ENCODE measurements at regions not wholly inside any gene's neighbourhood (a gene's known extent, or its start where the extent isn't known, plus 50 kb on each side); places are given as distances from the start of the nearest gene placed in this dataset.

- H3K27me3 ChIP-seq, result no peaks in the 10 kb centered on the region
- H3K9me3 ChIP-seq, result no peaks in the 10 kb centered on the region
- ATAC-seq, result no peak
- no peak overlapping the region for H3K27ac ChIP-seq
- no peaks in the 10 kb centered on the region for H3K4me1 ChIP-seq
- no peak for FAIRE-seq
- H3K4me3 ChIP-seq, result no peak overlapping the region
- 64 to 74% methylated on average over 4 of the region's 4 CpGs for WGBS, 2 donors
- H3K36me3 ChIP-seq, result no peaks in the 10 kb centered on the region
- TF ChIP-seq, protein P1, sequence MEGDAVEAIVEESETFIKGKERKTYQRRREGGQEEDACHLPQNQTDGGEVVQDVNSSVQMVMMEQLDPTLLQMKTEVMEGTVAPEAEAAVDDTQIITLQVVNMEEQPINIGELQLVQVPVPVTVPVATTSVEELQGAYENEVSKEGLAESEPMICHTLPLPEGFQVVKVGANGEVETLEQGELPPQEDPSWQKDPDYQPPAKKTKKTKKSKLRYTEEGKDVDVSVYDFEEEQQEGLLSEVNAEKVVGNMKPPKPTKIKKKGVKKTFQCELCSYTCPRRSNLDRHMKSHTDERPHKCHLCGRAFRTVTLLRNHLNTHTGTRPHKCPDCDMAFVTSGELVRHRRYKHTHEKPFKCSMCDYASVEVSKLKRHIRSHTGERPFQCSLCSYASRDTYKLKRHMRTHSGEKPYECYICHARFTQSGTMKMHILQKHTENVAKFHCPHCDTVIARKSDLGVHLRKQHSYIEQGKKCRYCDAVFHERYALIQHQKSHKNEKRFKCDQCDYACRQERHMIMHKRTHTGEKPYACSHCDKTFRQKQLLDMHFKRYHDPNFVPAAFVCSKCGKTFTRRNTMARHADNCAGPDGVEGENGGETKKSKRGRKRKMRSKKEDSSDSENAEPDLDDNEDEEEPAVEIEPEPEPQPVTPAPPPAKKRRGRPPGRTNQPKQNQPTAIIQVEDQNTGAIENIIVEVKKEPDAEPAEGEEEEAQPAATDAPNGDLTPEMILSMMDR (IDR thresholded peaks at IDR 0.05), result no peak
- no peak for DNase-seq
- intact Hi-C loops (cut with DNase I), result no loop called here
Measured at GRCh38 chr16:7278636-7279035, 54.0 kb upstream of the RBFOX1 start.

- ATAC-seq, result no peak
- Histone ChIP-seq H3K27ac (no peak overlapping the region), H3K27me3 (no peaks in the 10 kb centered on the region), H3K4me1 (no peaks in the 10 kb centered on the region), H3K36me3 (no peaks in the 10 kb centered on the region), H3K4me3 (no peak overlapping the region), H3K9me3 (no peaks in the 10 kb centered on the region)
- TF ChIP-seq, protein P1 (IDR thresholded peaks at IDR 0.05), result no peak
- 38 to 57% methylated on average over 4 of the region's 4 CpGs for WGBS, 2 donors
- DNase-seq, result no peak
- no peak for FAIRE-seq
- intact Hi-C loops (cut with DNase I), result no loop called here
Measured at GRCh38 chr16:7272567-7273158, 60.0 kb upstream of the RBFOX1 start.

GRCh38 chr16:7271486-7271885 lies 61.2 kb upstream of the RBFOX1 start:
- Histone ChIP-seq H3K27me3 (no peaks in the 10 kb centered on the region), H3K4me1 (no peaks in the 10 kb centered on the region), H3K9me3 (no peaks in the 10 kb centered on the region), H3K27ac (no peak overlapping the region), H3K4me3 (no peak overlapping the region), H3K36me3 (no peaks in the 10 kb centered on the region)
- WGBS, 2 donors, result 51 to 68% methylated on average over 5 of the region's 5 CpGs
- ATAC-seq (no peak), DNase-seq (no peak), FAIRE-seq (no peak)
- TF ChIP-seq, protein P1 (IDR thresholded peaks at IDR 0.05), result no peak
- intact Hi-C loops (cut with DNase I), result no loop called here

DNA sequence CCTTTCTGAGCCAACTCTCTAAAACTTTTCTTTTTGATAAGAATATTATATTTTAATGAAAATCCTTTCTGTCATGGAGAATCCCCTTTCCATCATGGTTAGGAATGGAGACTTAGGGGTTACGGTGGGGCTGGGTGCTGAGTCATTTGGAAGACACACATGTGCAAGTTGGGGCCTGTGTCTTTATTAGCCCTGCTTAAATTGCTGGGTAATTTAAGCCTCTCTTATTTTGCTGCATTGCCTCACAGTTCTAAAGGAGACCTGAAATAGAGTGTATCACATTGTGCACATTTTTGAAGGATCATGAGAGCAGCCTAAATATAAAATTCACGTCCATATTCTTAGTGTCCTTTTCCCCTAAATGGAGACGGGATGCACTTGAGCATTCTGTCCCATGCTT lies 61.8 kb upstream of the RBFOX1 start:
- FAIRE-seq, result no peak
- Histone ChIP-seq H3K36me3 (no peaks in the 10 kb centered on the region), H3K4me1 (no peaks in the 10 kb centered on the region), H3K4me3 (no peak overlapping the region), H3K27ac (no peak overlapping the region), H3K9me3 (no peaks in the 10 kb centered on the region), H3K27me3 (no peaks in the 10 kb centered on the region)
- DNase-seq, result no peak
- TF ChIP-seq, protein P1 (IDR thresholded peaks at IDR 0.05), result no peak
- 53 to 61% methylated on average over 3 of the region's 3 CpGs for WGBS, 2 donors
- no peak for ATAC-seq
- intact Hi-C loops (cut with DNase I), result no loop called here

GRCh38 chr16:7270006-7270405 lies 62.6 kb upstream of the RBFOX1 start:
- Histone ChIP-seq H3K27me3 (no peaks in the 10 kb centered on the region), H3K4me1 (no peaks in the 10 kb centered on the region), H3K9me3 (no peaks in the 10 kb centered on the region), H3K27ac (no peak overlapping the region), H3K36me3 (no peaks in the 10 kb centered on the region), H3K4me3 (no peak overlapping the region)
- DNase-seq, result no peak
- TF ChIP-seq, protein P1 (IDR thresholded peaks at IDR 0.05), result no peak
- 44 to 52% methylated on average over 4 of the region's 4 CpGs for WGBS, 2 donors
- intact Hi-C loops (cut with DNase I), result no loop called here
- no peak for FAIRE-seq
- no peak for ATAC-seq
